Kasumi-1 (cell line): ENCODE measurements at regions not wholly inside any gene's neighbourhood (a gene's known extent, or its start where the extent isn't known, plus 50 kb on each side); places are given as distances from the start of the nearest gene placed in this dataset.

Experiments used
- DNase-seq, 2 experiments: peaks; one replicate each; lab custom pipeline; 2025; lab: John Stamatoyannopoulos, UW

DNA sequence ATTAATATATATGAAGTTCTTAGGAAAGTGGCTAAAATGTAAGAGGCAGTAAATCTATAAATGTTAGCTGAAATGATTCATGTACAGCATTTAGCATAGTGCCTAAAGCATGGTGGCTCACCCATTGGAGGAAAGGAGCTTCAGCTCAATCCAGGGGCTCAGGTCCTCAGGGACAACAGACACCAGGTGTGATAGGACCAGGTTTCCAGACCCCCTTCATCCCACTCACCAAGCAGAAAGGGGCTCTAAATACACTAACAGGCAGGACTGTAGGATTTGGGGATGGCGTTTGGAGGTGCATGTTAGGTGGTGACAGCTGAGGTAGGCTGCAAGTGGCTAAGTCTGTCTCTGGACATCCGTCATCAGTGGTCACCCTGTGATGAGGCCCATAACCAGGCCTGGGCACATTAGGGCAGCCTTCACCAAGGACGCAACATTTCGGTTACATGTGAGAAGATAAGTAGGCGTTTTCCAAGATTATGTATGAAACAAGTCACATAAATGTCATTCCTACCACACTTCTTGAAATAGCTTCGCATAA is 233.1 kb downstream of the C1orf94 start:
- no peak for DNase-seq

DNA sequence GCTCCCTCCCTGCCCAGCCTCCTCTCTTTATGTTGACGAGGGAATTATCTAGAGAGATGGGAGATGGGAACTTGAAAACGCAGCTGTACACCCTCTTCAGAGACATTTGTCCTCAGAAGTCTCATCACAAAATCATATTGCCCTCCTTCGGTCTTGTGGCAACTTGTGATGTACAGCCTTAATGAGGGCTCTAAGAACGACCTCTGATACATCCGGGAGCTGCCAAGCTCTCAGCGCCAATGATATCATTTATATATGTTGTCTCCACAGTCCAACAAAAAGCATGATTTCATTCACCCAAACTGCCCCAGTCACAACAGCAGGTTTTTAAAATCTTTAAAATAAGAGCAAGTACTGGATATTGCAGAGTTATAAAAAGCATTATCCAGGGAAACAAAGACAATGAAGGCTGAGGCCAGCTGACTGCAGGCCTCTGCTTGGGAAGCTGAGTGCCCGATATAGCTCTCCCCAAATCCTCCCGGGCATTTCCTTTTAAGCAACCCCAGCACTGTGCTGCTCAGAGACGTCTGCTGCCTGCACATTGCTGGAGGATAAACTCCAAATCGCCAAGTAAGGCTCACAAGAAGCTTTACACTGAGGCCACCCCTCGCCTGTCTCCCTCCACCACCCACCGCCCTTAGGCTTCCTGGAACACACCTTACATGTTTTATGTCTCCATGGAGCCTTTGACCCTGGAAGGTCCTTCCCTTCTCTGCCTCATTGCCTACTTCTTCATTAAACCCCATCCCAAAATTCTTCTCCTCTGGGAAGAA is 236.1 kb downstream of the C1orf94 start:
- no peak for DNase-seq

DNA sequence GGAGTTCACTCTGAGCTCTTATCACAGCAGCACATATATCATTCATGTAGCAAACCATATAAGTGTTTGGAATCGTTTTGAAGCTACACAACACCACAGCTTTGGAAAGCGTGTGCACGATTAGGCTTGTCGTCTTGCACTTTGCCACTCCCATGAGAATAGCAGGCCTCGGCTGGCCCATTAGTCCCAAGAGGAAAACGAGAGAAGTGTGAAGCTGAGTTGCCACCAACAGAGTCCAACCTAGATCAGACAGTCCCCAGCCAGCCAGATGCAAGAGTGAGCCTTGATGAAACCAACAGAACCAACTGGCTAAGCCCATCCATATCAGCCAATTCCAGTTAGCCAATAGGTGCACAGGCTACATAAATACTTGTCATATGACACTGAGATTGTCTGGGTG is 238.4 kb downstream of the C1orf94 start:
- no peak for DNase-seq

DNA sequence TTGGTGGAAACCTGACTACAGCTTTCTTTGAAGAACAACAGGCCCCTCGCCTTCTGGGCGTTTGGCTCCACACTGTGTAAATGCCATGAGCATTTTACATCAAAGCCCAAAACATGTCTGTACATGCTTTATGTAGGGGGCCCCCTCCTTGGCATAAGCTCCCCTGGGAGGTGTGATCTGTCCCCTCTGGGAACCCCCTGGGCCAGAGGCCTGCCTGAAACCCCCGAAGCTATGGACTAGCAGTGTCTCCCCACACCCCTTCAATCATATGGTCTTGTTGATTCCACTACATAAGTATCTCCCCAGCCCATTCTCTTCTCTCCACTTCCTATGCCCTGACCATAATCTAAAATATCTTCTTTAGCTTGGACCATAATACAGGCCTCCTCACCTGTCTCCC is 241.5 kb downstream of the C1orf94 start:
- DNase-seq: no peak

DNA sequence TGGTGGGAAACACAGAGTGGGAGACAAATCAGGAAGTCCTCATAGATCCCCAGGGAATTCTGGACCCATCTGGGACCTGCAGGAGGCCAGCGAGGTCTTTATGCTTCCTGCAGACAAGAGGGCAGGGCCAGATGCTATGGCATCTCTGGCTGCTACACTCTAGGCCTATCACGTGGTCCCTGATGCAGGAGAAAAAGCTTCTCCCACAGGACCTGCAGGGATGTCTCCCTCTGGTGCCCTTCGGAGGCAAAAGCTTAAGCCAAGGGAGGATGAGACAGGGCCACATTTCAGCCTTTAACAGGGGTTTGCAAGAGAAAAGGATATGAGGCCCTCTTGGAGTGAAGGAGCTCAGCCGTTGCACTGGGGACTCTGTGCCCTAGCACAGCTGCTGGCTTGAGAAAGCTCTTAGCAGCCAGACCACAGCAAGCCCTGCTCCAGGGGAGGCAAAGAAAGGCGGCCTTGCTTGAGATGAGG is 243.0 kb downstream of the C1orf94 start:
- no peak for DNase-seq

DNA sequence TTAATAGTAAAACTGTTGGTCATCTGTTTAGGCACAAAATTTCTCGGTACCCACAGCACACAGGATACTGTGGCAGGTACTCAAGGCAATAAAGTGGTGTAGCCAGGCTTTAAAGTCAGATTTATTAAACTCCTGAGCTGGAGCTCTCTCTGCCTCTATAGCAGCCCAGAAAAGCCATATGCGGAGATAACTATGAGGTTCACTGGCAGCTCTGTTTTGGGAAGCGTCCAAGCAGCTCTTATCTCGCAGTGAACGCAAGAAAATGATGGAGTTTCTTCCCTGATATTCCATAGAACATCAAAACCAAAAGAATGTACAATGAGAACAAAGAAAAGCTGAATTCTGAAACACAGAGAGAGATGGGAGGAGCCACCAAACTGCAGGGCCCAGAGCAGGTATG is 248.3 kb downstream of the C1orf94 start:
- DNase-seq: no peak

DNA sequence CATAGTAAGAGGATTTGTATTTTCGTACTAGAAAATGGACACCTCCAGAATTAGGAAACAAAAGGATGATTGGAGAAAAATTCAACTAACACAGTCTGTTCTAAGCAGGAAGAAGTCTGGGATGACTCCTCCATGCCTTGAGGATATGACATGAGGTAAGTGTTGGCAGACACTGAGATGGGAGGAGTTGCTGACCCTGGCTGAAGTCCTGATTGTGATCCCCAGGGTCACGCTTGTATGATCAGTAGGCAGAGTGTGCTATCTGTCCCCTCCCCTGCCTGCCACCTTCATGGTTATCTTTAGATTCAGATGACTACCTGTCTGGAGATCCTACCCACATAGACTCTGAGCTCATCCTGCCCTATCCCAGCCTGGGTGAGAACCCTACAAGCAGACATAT is 249.1 kb downstream of the C1orf94 start:
- no peak for DNase-seq

DNA sequence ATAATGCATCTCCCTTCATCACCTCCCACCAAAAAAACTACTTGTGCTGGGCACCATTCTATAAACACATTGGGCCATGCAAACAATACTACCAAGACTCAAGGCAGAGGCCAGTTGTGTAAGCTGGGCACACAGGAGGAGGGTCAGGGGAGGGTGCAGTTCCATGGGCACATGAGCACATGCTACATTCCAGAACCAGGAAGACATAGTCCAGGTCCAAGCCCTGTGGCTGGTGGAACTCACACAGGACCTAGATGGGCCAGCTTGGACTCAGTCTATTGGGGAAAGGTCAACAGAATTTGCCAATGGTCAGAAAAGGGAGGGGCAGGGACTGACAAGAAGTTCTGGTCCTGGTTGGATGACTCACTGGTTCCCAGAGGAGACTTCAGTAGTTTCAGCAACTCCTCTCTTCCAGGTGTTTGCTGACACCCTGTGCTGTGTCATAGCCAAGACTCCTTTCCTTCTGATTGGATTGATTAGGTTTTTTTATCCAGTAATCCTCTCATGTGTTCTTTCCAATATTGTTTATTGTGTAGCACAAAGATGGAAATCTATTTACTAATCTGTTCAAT is 249.7 kb downstream of the C1orf94 start:
- no peak for DNase-seq

DNA sequence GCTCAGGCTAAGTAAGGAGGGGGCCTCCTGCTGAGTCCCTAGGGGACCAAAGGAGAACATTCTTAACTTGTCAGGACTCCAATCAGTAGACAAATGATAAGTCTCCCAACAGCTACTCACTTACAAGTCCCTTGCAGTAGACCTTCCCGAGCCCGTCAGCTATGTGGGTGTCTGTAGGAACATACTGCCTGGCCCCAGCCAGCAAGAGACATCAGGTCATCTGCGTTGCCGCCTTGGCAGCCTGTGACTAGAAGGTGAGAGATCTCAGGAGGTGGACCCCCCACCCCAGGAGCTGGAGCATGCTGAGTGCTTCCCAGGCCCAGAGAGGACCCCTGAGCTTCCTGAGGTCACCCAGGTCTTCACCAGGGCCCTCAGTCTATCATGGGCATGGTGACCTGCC is 250.5 kb downstream of the C1orf94 start:
- DNase-seq: no peak

DNA sequence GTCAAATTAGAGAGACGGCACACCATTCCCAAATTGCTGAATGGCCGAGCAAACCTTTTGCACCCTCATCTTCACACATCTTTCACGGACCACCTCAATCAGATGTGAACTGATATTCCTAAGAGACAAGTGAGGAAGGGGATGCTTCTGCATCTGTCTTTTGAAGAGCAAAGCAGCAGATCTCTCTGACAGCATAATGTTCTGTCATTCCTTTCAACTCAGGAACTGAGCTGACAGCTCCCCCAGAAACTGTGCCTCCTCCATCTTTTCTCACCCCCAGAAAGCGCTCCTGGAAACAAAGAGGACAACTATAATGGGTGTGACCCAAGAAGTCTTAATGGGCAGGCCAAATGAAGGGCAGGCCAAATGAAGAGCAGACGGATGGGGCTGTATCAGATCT is 256.4 kb downstream of the C1orf94 start:
- no peak for DNase-seq

DNA sequence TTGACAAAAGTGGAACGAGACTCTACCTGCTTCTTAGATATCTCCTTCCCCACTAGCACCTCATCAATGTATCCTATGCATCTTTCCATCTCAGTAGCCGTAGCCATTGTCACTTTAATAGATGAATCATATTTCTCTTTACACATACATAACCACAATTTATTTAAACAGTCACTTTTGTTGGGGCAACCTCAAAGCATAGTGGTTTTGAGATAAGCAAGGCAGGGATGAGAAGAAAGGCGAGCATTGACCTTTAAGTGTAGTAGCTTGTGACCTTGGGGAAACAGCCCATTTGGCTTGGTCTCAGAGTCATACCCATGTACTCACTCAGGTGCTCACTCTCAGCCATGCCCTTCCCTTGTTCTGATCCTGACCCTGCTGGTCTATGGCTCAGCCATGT is 260.1 kb downstream of the C1orf94 start:
- DNase-seq: no peak

DNA sequence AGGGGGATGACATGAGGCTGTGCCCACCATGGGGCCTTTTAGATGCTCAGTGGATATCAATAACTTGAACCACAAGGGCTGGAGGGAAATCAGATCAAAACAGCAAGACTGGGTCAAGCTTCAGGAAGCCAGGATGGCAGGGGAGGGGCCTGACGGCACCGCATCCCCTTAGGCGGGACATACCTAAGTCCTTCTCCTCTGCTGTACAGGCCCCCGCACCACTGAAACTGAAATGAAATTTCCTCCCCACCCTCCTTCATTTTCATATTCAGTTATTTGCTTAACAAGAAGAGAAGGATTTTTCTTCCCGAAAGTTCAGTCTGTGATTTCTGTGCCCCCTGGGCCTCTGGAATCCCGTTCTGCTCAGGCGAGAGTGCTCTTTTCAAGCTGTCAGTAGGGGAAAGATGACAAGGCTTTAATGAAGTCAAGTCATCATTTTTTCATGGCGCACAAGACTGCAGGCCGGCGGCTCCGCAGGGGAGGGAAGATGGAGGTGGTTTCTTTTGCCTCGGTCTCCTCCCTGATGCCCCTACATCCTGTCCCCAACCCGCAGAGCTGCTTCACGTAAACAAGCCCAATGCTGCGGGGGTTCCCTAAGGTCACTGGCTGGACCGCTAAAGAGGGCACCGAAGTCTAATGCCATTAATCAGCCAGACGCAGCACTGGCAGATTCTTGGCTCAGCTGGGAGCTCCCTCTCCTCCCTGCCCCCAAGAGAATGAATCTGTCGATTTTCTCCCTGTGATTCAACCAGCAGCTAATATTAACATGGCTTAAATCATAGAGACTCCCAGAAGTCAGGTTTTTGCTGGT is 264.8 kb downstream of the C1orf94 start:
- DNase-seq: no peak

DNA sequence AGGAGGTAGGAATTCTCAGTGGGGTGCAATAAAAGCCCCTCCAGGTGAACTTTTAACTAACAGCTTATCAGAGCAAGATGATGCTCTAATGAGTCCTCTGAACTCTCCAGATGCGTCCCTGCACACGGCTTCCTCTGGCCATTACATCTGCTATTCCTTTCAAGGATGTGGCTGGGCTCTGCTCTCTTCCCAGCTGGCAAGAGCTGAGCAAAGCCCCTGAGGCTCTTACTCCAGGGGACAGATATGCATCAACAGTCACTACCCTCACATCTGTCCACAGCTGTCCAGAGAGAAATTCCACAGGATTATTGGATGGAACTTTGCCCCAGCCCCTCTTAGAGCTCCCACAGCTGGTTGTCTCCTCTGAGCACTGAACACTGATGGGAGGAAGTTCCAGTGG is 267.8 kb downstream of the C1orf94 start:
- no peak for DNase-seq

DNA sequence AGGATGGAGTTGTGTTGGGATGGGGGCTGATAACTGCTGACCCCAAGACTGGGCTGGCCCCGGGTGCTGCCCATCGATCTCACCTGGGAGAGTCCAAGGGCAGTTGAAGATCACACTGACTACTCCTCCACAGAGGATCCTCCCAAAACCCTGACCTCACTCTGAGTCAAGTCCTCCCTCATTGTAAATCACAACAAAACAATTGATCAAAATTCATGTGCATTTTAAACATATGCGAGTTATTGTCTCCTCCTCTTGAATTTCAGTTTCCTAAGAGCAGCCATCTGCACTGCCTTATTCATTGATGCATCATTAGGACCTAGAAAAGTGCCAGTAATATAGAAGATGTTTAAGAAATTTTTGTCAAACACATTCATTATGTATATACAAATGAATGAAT is 273.6 kb downstream of the C1orf94 start:
- DNase-seq: no peak

DNA sequence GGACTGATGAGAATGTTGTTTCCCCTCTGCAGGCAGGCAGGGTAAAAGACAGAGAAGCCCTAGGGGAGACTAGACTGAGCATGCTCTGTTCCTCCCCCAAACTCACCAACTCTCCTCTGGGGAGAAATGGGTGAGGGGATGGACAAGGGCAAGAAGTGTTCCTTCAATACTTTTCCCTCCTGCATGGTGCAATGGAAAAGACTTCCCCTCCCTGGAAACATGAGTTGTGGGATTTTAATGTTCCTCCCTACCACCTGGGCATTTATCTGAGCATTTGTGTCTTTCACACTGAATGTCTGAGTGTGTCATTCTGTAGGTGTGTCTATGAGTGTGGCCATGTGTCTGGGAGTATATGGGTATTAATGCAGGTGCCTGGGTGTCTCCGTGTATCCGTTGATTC is 275.7 kb downstream of the C1orf94 start:
- no peak for DNase-seq

DNA sequence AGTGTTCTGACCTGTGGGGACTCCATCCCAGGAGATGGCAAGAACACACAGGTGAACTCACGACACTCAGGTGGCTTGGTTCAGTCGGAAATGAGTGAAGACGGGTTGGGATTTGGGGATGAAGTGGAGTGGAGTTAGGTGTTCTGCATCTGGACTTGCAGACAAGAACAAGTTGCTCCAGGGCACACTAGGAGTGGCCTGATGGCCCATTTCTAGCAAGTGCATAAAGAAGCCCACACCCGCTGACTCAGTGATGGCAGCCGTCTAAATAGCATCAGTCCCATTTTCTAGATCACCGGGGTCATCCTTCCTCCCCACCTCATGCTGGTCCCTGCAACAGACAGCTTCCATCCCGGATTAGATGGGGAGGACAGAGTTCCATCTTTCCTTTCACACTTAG is 278.4 kb downstream of the C1orf94 start:
- DNase-seq: no peak

DNA sequence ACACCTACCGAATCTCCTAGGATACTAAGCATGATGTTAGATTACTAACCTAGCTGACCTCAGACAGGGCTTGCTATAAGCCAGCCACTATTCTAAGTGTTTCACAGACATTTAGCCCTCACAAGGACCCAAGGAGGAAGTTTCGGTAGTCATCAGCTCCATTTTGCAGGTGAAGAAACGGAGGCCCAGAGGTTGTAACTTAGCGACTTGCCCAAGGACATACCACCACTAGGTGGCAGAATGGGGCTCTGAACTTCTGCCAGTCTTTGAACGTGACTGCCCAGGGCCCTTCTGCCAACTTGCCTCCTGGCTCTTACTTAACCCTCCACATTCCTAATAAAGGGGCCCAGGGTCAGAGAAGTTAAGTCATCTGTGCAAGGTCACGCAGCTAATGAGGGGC is 283.5 kb downstream of the C1orf94 start:
- DNase-seq: peak; percentile 2 to 6

DNA sequence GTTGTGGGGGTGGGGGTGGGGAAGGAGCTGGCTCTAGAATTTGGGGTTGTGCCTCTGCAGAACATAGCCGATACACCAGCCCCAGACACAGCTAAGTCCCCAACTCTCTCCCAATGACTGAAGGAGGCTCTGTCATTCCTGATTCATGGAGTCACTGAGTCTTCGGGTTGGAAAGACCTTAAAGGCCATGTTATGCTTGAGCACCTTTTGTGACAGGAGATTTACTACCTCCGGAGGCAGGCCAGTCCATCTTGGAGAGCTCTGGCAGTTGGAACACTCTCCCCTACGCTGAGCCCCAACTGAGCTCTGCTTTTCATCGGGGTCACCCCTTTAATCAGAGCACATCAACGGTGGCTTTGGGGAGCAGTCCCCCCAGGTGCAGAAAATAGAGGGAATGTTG is 284.4 kb upstream of the GJB5 start:
- DNase-seq: no peak

DNA sequence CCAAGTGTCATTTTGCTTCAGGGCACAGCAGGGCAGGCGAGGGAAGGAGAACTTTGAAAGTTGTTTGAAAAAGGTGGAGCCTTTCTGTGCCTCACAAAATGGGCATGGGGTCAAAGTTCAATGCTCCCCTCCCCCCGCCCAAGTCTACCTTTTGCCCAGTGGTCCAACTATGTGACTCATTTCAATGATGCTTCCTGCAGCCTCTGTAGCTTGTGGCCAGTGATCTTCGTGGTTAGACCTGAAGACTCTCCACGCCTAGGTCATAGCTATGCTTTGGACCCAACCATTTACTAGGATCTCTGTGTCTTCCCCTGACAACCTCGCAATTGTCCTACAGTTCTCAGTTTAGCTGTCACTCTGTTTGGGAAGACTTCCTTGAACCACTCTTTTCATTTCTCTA is 280.3 kb upstream of the GJB5 start:
- no peak for DNase-seq

DNA sequence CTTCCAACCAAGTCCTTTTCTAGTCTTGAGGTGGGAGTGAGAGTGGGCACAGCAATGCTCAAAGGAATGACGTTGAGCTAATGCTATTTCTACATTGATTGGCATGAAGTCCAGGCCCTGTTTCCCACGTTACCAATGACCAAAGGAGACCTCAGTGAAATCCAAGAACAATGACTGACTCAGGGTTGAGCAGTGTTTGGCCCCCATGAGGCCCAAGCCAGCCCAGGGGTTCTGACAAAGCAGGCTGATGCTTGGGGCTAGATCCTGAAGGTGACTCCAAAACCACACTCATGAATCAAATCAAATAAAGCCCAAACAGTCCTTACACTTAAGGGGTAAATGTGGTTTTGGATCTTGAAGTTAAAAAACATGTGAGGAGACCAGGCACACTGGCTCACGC is 278.5 kb upstream of the GJB5 start:
- no peak for DNase-seq

DNA sequence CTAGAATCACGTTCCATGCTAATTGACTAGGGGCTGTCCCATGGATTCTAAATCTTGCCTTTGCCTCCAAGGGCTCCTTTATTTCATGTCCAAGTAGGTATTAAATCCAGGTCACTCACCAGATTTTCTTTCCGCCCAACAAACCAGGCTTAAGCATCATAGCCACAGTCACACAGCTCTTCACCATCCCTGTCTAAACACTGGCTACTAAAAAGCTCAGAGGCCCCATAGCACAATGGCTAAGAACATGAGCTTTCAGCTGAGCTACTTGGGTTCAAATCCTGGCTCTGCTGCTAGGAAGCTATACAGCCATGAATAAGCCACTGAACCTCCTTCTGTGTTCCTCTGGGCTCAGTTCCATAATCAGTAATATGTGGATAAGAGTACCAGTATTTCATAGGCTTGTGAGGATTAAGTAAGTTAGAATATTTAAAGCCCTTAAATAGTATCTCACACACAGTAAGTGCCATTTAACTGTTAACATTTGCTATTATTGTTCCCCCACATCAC is 277.2 kb upstream of the GJB5 start:
- DNase-seq: no peak

DNA sequence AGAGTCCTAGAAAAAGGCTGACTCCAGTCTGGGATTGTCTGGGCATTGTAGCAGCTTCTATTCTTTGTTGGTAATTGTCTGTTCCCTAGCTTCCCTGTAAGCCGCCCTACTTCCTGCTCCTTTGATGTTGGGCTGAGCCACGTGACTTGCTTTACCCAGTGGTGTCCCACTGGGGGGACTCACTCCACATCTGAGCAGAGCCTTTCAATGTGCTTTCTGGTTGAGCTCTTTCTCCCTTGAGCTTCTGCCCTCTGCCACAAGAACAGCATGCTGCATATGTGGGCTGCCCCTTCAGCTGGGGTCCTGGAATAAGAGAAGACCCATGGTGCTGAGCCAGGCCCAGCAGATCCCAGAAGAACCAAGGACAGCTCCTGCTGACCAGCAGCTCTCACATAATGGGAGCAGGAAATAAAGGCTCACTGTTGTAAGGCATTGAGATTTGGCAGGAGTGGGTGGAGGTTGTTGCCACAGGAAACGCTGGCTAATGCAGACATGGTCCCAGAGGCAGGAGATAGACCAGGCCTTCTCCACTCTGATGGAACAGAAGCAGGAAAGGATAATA is 276.3 kb upstream of the GJB5 start:
- no peak for DNase-seq
